HG03432 (cell line): ENCODE measurements at regions not wholly inside any gene's neighbourhood (a gene's known extent, or its start where the extent isn't known, plus 50 kb on each side); places are given as distances from the start of the nearest gene placed in this dataset.

Experiments used
- ATAC-seq: cut with Tn5 transposase; IDR thresholded peaks from one replicate; pipeline ENCODE4 v1.9.1; 2021; ENCODE audit warnings: mild to moderate bottlenecking, moderate library complexity; ENCODE audit not compliant: unreplicated experiment

GRCh38 chr1:5480906-5481305 lies 511.3 kb downstream of the NPHP4 start:
- no peak for ATAC-seq

GRCh38 chr1:5479876-5480646 lies 512.2 kb downstream of the NPHP4 start:
- ATAC-seq, result no peak

GRCh38 chr1:5478961-5479360 lies 513.3 kb downstream of the NPHP4 start:
- ATAC-seq, result no peak

GRCh38 chr1:5478156-5478695 lies 514.0 kb downstream of the NPHP4 start:
- ATAC-seq, result no peak

GRCh38 chr1:5477716-5478115 lies 514.5 kb downstream of the NPHP4 start:
- ATAC-seq, result no peak

- ATAC-seq, result no peak
These were observed 516.7 kb downstream of the NPHP4 start for GRCh38 chr1:5475572-5475971.

- ATAC-seq, result no peak
These were observed 519.0 kb downstream of the NPHP4 start for GRCh38 chr1:5473268-5473667.

- no peak for ATAC-seq
These were observed 525.7 kb downstream of the NPHP4 start for GRCh38 chr1:5466487-5466886.

- no peak for ATAC-seq
These were observed 526.9 kb downstream of the NPHP4 start for GRCh38 chr1:5465281-5465711.

- no peak for ATAC-seq
These were observed 527.9 kb downstream of the NPHP4 start for GRCh38 chr1:5464366-5464765.

- ATAC-seq, result no peak
These were observed 531.3 kb downstream of the NPHP4 start for GRCh38 chr1:5460974-5461373.

- no peak for ATAC-seq
These were observed 532.2 kb downstream of the NPHP4 start for GRCh38 chr1:5459839-5460610.

- ATAC-seq, result no peak
These were observed 534.0 kb downstream of the NPHP4 start for GRCh38 chr1:5458248-5458647.

GRCh38 chr1:5456090-5456811 lies 536.0 kb downstream of the NPHP4 start:
- ATAC-seq, result no peak

GRCh38 chr1:5455651-5456050 lies 536.6 kb downstream of the NPHP4 start:
- ATAC-seq, result no peak

- no peak for ATAC-seq
These were observed 537.2 kb downstream of the NPHP4 start for GRCh38 chr1:5455056-5455455.

GRCh38 chr1:5453347-5453746 lies 538.9 kb downstream of the NPHP4 start:
- no peak for ATAC-seq

GRCh38 chr1:5451671-5452070 lies 540.6 kb downstream of the NPHP4 start:
- no peak for ATAC-seq

- ATAC-seq, result no peak
These were observed 543.7 kb downstream of the NPHP4 start for GRCh38 chr1:5448486-5448885.

- no peak for ATAC-seq
These were observed 544.7 kb downstream of the NPHP4 start for GRCh38 chr1:5447503-5447960.

GRCh38 chr1:5444396-5444795 lies 547.8 kb downstream of the NPHP4 start:
- no peak for ATAC-seq
